ENCODE measurements at regions not wholly inside any gene's neighbourhood (a gene's known extent, or its start where the extent isn't known, plus 50 kb on each side); places are given as distances from the start of the nearest gene placed in this dataset.
"Not testable (repeated sequence)": the region's sequence is repeated elsewhere in the genome, so short reads cannot be mapped to it uniquely, and the experiment has no call there.

DNA sequence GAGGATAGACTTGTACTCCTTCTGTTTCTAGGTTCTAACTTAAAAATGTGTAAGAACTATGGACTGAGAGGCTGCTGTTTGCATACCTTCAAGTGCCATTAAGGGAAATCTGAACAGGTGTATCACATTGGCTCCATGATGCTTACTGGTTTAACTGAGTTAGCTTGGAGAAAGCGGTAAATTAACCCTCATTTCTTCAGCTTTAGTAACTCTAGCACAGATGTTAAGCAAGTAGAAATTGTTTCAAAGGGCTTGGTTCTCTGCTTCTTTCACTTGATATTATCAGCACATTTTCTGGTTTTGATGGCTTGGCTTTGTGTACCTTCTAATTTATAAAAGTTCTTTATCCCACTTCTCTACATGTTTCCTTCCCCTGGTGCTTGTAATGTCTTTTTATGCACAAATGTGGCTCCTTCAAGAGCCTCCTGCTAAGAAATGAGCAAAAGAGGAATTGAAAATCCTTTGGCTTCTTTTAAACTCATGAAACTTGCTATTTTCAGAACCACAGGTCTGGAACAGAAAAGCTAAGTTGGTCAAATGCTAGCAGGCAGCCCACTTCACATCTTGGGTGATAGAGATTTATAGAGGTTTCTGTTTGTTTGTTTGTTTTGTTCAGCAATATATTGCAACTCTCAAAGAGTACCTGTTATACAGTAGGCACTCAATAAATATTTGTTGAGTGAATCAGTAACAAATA, 249.9 kb upstream of the THUMPD2 start:
- TF ChIP-seq, protein P1, sequence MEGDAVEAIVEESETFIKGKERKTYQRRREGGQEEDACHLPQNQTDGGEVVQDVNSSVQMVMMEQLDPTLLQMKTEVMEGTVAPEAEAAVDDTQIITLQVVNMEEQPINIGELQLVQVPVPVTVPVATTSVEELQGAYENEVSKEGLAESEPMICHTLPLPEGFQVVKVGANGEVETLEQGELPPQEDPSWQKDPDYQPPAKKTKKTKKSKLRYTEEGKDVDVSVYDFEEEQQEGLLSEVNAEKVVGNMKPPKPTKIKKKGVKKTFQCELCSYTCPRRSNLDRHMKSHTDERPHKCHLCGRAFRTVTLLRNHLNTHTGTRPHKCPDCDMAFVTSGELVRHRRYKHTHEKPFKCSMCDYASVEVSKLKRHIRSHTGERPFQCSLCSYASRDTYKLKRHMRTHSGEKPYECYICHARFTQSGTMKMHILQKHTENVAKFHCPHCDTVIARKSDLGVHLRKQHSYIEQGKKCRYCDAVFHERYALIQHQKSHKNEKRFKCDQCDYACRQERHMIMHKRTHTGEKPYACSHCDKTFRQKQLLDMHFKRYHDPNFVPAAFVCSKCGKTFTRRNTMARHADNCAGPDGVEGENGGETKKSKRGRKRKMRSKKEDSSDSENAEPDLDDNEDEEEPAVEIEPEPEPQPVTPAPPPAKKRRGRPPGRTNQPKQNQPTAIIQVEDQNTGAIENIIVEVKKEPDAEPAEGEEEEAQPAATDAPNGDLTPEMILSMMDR (IDR thresholded peaks at IDR 0.05; ENCODE audit: control insufficient read depth, extremely low read depth, insufficient read depth), result no peak
- no peak overlapping the region for H3K4me3 ChIP-seq (ENCODE audit: low read depth, low read length)
- no peak for DNase-seq (ENCODE audit: low read depth)

DNA sequence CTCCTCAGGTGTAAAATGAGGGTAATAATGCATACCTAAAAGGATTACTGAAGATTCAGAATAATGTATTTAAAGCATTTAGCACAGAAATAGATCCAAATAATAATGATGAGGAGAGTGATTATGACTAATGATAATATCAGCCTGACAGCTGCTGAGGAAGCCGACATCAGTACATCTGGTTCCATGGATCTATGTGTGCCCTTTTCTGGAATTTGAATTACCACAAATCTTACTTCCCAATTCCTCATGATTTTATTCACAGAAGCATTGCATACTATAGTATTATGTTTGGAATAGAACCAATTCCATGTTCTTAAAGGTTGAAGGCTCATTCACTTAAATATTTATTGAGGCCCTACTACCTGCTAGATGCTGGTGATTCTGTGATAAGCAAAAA, 248.9 kb upstream of the THUMPD2 start:
- H3K4me3 ChIP-seq (ENCODE audit: low read depth, low read length), result no peak overlapping the region
- no peak for DNase-seq (ENCODE audit: low read depth)
- TF ChIP-seq, protein P1 (IDR thresholded peaks at IDR 0.05; ENCODE audit: control insufficient read depth, extremely low read depth, insufficient read depth), result no peak

DNA sequence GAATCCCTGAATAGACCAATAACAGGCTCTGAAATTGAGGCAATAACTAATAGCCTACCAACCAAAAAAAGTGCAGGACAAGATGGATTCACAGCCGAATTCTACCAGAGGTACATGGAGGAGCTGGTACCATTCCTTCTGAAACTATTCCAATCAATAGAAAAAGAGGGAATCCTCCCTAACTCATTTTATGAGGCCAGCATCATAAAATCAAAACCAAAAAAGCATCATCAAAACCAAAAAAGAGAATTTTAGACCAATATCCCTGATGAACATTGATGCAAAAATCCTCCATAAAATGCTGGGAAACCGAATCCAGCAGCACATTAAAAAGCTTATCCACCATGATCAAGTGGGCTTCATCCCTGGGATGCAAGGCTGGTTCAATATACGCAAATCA, 246.2 kb upstream of the THUMPD2 start:
- not testable (repeated sequence) for H3K4me3 ChIP-seq (ENCODE audit: low read depth, low read length); DNase-seq (ENCODE audit: low read depth)

DNA sequence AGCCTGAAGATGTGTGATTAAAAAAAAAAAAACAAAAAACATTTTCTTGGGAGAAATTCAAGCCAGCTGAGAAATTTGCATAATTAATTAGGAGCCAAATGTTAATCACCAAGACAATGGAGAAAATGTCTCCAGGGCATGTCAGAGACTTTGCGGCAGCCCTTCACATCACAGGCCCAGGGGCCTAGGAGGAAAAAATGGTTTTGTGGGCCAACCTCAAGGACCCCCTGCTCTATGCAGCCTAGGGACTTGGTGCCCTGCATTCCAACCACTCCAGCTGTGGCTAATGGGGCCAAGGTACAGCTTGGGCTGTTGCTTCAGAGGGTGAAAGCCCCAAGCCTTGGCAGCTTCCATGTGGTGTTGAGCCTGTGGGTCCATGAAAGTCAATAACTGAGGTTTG, 241.9 kb upstream of the THUMPD2 start:
- no peak overlapping the region for H3K4me3 ChIP-seq (ENCODE audit: low read depth, low read length)
- no peak for DNase-seq (ENCODE audit: low read depth)
- TF ChIP-seq, protein P1 (IDR thresholded peaks at IDR 0.05; ENCODE audit: control insufficient read depth, extremely low read depth, insufficient read depth), result no peak

DNA sequence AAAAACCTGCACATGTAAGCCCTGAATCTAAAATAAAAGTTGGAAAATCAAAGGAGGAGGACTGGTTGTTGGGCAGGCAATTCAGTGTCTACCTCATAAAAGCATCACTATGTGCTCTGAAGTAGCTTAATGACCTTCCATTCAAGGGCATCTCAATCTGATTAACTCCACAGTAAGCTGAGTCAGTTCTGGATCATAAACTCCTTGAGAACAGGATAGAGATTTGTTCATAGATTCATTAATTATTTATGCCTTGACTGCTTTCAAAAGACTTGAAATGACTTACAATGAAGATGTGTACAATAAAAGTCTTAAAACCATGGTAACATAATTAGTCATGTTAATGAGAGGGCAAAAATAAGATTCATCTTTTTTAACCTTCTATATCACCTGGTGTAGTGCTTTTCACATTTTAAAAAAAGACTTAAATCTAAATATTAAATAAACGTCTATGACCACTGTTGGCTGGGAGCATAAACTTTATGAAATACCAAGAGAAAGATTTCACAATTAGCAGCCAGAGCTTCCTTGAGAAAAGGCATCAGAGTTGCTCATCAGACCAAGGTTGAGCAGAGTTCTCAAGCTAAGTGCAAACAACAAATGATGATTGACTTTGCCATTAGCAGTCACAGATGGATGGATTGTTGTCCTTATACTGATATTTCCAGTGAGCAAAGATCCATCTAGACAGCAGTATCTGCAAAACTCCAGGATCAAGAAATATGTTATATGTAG, 237.3 kb upstream of the THUMPD2 start:
- DNase-seq (ENCODE audit: low read depth), result no peak
- TF ChIP-seq, protein P1 (IDR thresholded peaks at IDR 0.05; ENCODE audit: control insufficient read depth, extremely low read depth, insufficient read depth), result no peak
- no peak overlapping the region for H3K4me3 ChIP-seq (ENCODE audit: low read depth, low read length)

DNA sequence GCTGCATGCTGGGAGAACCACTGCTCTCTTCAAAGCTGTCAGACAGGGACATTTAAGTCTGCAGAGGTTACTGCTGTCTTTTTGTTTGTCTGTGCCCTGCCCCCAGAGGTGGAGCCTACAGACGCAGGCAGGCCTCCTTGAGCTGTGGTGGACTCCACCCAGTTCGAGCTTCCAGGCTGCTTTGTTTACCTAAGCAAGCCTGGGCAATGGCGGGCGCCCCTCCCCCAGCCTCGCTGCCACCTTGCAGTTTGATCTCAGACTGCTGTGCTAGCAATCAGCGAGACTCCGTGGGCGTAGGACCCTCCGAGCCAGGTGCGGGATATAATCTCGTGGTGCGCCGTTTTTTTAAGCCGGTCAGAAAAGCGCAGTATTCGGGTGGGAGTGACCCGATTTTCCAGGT, 234.9 kb upstream of the THUMPD2 start:
- DNase-seq (ENCODE audit: low read depth); H3K4me3 ChIP-seq (ENCODE audit: low read depth, low read length): not testable (repeated sequence)

DNA sequence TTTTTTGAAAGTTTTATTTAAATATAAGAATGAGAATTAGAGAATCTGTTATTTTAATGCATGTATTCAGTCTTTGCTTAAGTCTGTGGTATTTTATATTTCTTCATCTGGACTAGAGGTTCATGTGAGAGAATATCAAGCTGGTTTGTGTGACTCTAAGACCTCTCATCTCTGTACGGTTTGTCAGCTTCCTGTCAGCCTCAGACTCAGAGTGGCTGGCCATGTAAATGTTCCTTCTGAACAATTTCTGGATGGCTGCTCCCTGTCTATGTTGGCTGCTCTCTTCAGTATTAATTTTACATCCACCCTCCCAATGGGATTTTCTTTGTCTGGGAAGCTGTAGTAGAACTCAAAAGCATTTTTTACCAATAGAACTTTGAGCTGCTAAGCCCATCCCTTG, 225.3 kb upstream of the THUMPD2 start:
- DNase-seq (ENCODE audit: low read depth), result no peak
- TF ChIP-seq, protein P1 (IDR thresholded peaks at IDR 0.05; ENCODE audit: control insufficient read depth, extremely low read depth, insufficient read depth), result no peak
- H3K4me3 ChIP-seq (ENCODE audit: low read depth, low read length), result no peak overlapping the region

DNA sequence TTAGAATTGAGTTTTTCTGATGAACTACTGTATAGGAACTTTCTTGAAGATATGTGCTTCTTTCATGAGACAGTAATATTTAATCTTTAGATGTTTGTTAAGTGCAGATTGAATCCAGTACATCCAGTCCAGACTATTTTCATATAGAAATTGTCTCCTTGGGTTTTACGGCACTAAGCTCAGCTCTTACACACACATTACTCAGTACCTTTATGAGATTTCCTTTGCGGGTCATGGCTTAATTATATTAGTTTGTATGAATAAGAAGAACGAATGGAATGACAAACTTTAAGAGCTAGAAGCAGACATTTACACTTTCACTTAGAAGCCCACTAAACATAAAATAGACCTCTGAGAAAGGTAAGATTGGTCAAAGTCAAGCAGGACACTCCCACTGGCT, 223.3 kb upstream of the THUMPD2 start:
- TF ChIP-seq, protein P1 (IDR thresholded peaks at IDR 0.05; ENCODE audit: control insufficient read depth, extremely low read depth, insufficient read depth), result no peak
- no peak for DNase-seq (ENCODE audit: low read depth)
- no peak overlapping the region for H3K4me3 ChIP-seq (ENCODE audit: low read depth, low read length)
